ENCODE measurements at regions not wholly inside any gene's neighbourhood (a gene's known extent, or its start where the extent isn't known, plus 50 kb on each side); places are given as distances from the start of the nearest gene placed in this dataset.
A peak's percentile ranks its signal among the peaks of the same experiment; 100 is the strongest.

- no peak for TF ChIP-seq CTCF (IDR thresholded peaks at IDR 0.05; ENCODE audit: partially characterized antibody, unreplicated experiment)
- no peak for DNase-seq
- Mint-ChIP-seq H3K27me3 (ENCODE audit: unreplicated experiment) (peaks cover 11% of the 10 kb centered on the region), H3K4me3 (ENCODE audit: unreplicated experiment) (no peak overlapping the region), H3K4me1 (ENCODE audit: low read depth, unreplicated experiment) (no peaks in the 10 kb centered on the region), H3K27ac (ENCODE audit: unreplicated experiment) (no peak overlapping the region), H3K36me3 (ENCODE audit: unreplicated experiment) (peaks cover 5% of the 10 kb centered on the region), H3K9me3 (ENCODE audit: unreplicated experiment) (peaks cover 3% of the 10 kb centered on the region)
Measured at GRCh38 chr22:22158207-22158816, 86.3 kb upstream of the VPREB1 start.

DNA sequence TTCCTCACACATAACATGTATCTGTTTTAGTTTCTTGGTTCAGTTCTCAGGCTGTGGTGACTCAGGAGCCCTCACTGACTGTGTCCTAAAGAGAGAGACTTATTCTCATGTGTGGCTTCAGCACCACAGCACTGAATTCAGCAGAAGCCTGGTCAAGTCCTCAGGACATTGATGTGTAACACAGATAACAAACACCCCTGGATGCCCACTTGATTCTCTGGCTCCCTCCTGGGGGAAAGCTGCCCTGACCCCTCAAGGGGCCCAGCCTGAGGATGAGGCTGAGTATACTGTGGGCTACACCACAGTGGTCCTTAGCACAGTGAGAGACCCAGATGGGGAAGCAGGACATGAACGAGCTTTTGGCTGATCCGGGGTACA lies 87.2 kb upstream of the VPREB1 start:
- H3K36me3 Mint-ChIP-seq (ENCODE audit: unreplicated experiment) = peaks cover 5% of the 10 kb centered on the region
- no peak for TF ChIP-seq CTCF (IDR thresholded peaks at IDR 0.05; ENCODE audit: partially characterized antibody, unreplicated experiment)
- H3K4me1 Mint-ChIP-seq (ENCODE audit: low read depth, unreplicated experiment) = no peaks in the 10 kb centered on the region
- H3K27me3 Mint-ChIP-seq (ENCODE audit: unreplicated experiment) = peaks cover 11% of the 10 kb centered on the region
- no peak for DNase-seq
- H3K27ac Mint-ChIP-seq (ENCODE audit: unreplicated experiment) = no peak overlapping the region
- peaks cover 2% of the 10 kb centered on the region for H3K9me3 Mint-ChIP-seq (ENCODE audit: unreplicated experiment)
- no peak overlapping the region for H3K4me3 Mint-ChIP-seq (ENCODE audit: unreplicated experiment)

DNA sequence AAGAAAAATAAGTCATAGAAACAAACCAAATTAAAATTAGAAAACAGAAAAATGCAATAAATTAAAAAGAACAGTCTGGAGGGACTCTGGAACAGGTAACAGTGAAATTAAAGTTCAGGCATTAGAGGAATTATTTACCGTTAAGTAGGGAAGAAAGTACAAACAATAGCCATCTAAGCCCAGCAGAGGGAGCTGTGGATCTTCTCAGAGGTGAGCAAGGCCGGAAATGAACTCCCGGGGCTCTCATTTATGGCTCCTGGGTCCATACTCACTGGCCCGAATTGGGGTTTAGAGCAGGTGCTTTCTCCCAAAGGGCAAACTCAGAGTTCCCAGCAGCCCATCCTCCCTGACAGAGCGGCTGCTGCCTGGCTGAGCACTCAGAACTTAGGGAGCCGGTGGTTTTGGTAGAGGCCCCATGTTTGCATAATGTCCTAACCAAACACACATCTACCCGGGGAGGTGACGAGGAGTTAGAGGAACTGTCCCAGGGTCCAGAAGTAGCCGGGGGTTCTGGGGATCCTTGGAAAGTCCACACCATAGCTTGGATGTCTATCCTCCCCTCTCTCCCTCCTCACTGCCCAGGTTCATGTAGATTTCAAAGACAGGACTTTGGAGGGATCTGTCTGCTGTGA lies 87.8 kb upstream of the VPREB1 start:
- H3K27ac Mint-ChIP-seq (ENCODE audit: unreplicated experiment) = no peak overlapping the region
- no peaks in the 10 kb centered on the region for H3K9me3 Mint-ChIP-seq (ENCODE audit: unreplicated experiment)
- peaks cover 5% of the 10 kb centered on the region for H3K36me3 Mint-ChIP-seq (ENCODE audit: unreplicated experiment)
- H3K27me3 Mint-ChIP-seq (ENCODE audit: unreplicated experiment) = peaks cover 8% of the 10 kb centered on the region
- no peaks in the 10 kb centered on the region for H3K4me1 Mint-ChIP-seq (ENCODE audit: low read depth, unreplicated experiment)
- DNase-seq = no peak
- TF ChIP-seq CTCF (IDR thresholded peaks at IDR 0.05; ENCODE audit: partially characterized antibody, unreplicated experiment) = peak; percentile 78
- H3K4me3 Mint-ChIP-seq (ENCODE audit: unreplicated experiment) = no peak overlapping the region

DNA sequence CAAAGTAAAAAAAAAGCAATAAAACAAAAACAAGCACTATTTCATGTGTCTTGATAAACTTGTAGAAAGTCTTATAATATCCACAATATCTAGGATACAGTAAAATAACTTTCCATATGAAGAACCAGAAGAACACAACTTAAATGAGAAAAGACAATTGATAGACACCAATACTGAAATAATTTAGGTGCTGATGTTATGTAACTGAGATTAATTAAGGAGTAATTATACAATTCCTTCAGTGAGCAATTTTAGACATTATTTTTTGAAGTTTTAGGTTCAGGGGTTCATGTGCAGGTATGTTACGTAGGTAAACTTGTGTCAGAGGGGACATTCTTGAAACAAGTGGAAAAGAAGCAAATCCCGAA lies 88.3 kb upstream of the VPREB1 start:
- DNase-seq = no peak
- no peak overlapping the region for H3K27ac Mint-ChIP-seq (ENCODE audit: unreplicated experiment)
- peaks cover 8% of the 10 kb centered on the region for H3K27me3 Mint-ChIP-seq (ENCODE audit: unreplicated experiment)

More for the DNA sequence above, 88.3 kb upstream of the VPREB1 start:
- H3K4me3 Mint-ChIP-seq (ENCODE audit: unreplicated experiment) = no peak overlapping the region
- H3K36me3 Mint-ChIP-seq (ENCODE audit: unreplicated experiment) = peaks cover 5% of the 10 kb centered on the region
- no peak for TF ChIP-seq CTCF (IDR thresholded peaks at IDR 0.05; ENCODE audit: partially characterized antibody, unreplicated experiment)
- H3K9me3 Mint-ChIP-seq (ENCODE audit: unreplicated experiment) = no peaks in the 10 kb centered on the region
- H3K4me1 Mint-ChIP-seq (ENCODE audit: low read depth, unreplicated experiment) = no peaks in the 10 kb centered on the region

All from glutamatergic neuron (in vitro differentiated cells).